ENCODE measurements at regions not wholly inside any gene's neighbourhood (a gene's known extent, or its start where the extent isn't known, plus 50 kb on each side); places are given as distances from the start of the nearest gene placed in this dataset.

DNA sequence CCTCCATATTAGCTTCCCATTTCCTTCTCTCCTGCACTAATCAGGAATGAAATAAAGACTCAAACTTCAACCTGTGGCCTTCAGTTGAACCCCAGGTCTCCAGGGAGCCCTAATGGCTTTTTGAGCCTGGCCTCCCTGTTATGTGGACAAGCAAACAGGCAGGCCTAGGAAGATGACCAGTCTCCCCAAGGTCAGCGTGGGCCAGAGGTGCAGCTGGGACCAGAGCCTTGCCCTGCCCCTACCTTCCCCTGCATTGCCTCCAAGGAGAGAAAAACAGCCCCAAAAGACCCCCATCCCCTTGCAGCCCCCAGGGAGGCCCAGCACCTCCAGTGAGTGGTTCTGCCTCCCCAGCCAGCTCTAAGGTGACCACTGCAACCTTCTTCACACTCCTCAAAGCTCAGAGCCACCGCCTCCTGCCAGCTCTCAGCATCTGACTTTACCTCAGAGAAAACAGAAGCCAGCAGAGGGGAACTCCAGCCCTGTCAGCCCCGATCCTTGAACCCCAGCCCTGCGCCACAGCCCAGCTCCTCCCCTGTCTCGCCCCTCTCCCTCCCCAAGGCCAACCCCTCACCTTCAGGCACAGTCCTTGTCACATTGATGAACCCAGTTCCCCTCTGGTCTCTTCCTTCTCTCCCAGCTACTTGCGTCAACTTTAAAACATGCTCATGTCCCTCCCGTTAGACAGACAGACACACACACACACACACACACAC, 59.5 kb upstream of the ID2 start:
- TF ChIP-seq, protein P1, sequence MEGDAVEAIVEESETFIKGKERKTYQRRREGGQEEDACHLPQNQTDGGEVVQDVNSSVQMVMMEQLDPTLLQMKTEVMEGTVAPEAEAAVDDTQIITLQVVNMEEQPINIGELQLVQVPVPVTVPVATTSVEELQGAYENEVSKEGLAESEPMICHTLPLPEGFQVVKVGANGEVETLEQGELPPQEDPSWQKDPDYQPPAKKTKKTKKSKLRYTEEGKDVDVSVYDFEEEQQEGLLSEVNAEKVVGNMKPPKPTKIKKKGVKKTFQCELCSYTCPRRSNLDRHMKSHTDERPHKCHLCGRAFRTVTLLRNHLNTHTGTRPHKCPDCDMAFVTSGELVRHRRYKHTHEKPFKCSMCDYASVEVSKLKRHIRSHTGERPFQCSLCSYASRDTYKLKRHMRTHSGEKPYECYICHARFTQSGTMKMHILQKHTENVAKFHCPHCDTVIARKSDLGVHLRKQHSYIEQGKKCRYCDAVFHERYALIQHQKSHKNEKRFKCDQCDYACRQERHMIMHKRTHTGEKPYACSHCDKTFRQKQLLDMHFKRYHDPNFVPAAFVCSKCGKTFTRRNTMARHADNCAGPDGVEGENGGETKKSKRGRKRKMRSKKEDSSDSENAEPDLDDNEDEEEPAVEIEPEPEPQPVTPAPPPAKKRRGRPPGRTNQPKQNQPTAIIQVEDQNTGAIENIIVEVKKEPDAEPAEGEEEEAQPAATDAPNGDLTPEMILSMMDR (IDR thresholded peaks at IDR 0.05; ENCODE audit: low read length, missing control alignments): no peak
- H3K4me3 ChIP-seq (replicated peaks; ENCODE audit: low read depth, low read length): no peak overlapping the region
- no peak for DNase-seq (ENCODE audit: low read depth)

DNA sequence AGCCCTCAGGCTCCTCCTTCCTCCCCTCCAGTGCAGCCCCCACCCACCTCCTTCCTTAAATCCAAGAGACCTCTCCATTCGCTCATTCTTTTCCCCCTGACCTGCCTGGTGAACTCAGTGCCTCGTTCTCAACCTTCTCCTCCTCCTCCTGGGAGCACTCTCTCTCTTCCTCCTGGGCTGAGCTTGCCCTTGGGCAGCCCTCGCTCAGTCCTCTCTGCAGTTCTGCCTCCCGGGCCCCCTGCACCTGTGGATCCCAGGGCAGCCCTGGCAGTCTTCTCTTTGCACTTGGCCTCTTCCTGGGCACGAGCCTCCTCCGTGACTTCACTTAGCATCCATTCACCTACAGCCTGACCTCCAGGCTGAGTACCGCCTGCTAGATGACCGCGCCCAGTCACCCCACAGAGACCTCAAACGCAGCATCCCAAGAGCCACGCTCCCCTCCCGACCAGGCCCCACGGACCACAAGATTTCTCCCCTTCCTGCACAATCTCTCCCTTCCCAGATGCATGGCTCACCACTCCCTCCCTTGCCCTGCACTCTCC, 58.9 kb upstream of the ID2 start:
- DNase-seq (ENCODE audit: low read depth): no peak
- no peak overlapping the region for H3K4me3 ChIP-seq (replicated peaks; ENCODE audit: low read depth, low read length)
- TF ChIP-seq, protein P1 (IDR thresholded peaks at IDR 0.05; ENCODE audit: low read length, missing control alignments): no peak

DNA sequence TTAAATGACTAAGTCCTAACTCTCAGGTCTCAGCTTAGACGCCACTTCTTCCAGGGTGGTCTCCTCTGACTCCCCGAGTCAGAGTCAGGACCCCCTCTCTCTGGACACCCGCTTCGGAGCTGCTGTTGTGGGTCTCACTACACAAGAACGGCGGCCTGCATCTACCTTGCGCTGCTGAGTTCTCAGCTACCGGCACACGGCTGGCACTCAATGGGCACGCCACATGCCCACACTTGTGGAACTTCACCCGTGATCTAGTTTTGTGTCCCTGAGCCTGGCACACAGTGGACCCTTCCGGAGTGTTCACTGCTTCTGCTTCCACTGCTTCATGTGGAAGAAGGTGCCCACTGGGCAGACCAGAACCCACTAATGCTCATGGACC, 58.3 kb upstream of the ID2 start:
- H3K4me3 ChIP-seq (replicated peaks; ENCODE audit: low read depth, low read length): no peak overlapping the region
- TF ChIP-seq, protein P1 (IDR thresholded peaks at IDR 0.05; ENCODE audit: low read length, missing control alignments): no peak
- no peak for DNase-seq (ENCODE audit: low read depth)

DNA sequence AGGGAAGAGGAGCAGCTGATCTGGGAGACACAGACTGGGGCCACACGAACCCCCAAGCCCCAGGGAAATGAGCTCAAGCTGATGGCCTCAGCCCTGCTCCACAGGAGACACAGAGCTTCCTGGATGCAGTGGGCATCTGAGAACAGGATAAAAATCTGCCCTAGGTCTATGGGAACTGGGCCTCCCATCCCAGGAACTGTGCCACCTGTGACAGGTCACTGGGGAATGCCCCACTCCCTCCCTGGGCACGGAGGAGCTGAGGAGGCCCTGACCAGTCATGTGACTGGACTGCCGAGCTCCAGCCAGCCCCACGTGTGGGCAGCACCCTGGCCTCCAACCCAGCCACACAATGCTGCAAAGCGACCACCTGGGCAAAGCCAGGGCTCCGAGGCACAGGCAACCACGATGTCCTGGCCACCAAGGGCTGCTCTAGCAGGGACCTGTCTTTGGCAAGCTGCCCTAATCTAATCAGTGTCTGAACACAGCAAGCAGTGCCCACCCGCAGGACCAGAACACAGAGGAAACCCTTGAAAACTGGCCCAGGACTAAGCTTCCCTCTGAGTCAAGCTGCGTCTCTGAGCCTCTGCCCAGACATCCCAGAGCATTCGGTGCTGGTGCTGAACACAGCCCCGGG, 57.8 kb upstream of the ID2 start:
- no peak for DNase-seq (ENCODE audit: low read depth)

DNA sequence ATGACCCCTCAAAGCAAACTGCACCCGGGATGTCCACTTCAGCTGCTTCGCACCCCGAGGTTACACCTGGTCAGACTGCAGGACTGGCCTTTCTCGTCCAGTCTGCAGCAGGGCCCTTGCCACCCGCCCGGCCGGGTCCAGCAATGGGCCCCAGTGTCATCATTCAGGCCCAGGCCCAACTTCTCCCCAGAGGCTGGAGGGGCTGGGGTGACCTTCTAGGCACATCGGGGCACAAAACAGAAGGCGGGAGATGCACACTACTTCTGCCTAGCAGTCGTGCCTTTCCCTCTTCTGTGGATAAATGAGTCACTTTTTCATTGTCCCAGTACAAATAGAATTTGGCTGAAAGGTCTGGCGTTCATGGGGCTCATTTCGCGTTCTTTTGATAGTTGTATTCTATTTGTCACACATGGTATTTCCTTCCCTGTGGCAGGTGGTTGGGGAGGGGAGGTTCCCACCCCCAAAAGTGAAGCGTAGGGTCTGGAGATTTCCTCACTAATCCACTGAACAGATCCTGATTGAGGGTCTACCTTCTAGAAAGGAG, 56.9 kb upstream of the ID2 start:
- no peak overlapping the region for H3K4me3 ChIP-seq (replicated peaks; ENCODE audit: low read depth, low read length)
- DNase-seq (ENCODE audit: low read depth): no peak
- TF ChIP-seq, protein P1 (IDR thresholded peaks at IDR 0.05; ENCODE audit: low read length, missing control alignments): no peak

More for the DNA sequence above, 57.8 kb upstream of the ID2 start:
- TF ChIP-seq, protein P1 (IDR thresholded peaks at IDR 0.05; ENCODE audit: low read length, missing control alignments): no peak
- no peak overlapping the region for H3K4me3 ChIP-seq (replicated peaks; ENCODE audit: low read depth, low read length)

DNA sequence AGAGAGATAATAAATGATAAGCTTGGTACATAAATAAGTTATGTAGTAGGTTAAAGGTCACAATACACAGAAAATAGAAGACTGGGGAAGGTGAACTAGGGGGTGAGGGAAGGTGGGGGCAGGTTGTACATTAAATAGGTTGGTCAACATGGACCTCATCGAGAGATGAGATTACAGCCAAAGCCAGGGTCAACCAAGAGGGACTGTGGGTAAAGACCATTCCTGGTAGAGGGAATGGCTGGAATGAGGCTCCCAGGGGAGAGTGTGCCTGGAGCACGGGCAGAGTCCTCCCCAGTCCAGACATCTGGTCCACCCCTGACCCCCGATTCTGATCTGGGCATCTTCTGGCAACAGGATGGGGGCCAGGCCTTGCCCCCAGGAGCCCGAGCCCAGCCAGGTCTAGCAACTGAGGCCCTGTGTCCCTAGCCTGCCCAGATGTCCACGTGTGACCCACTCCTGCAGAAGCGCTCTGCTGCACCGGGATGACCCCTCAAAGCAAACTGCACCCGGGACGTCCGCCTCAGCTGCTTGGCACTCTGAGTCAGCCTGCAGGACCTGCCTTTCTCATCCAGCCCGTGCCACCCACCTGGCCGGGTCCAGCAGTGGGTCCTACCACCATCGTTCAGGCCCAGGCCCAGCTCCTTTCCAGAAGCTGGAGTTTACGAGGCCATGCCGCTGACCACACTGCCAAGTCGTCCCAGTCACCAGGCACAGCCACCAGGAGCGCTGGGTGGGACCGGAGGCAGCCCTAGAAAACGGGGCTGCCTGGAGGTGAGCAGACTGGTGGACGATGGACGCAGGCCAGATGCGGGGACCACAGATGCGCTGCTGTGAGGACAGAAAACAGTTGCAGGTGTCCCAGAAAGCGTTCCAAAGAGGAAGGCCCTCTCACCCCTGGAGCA, 56.2 kb upstream of the ID2 start:
- no peak overlapping the region for H3K4me3 ChIP-seq (replicated peaks; ENCODE audit: low read depth, low read length)
- DNase-seq (ENCODE audit: low read depth): no peak
- TF ChIP-seq, protein P1 (IDR thresholded peaks at IDR 0.05; ENCODE audit: low read length, missing control alignments): no peak

All from fibroblast of pulmonary artery (primary cell).